Lung (tissue), 11 donors: ENCODE measurements at regions not wholly inside any gene's neighbourhood (a gene's known extent, or its start where the extent isn't known, plus 50 kb on each side); places are given as distances from the start of the nearest gene placed in this dataset.
A peak's percentile ranks its signal among the peaks of the same experiment; 100 is the strongest.

Source experiments
- ATAC-seq: fragments of 200-7000 bp; cut with Tn5 transposase; one replicate; pipeline ENCODE4 v1.9.1; 2020; ENCODE audit warnings: moderate number of reproducible peaks; ENCODE audit not compliant: insufficient read depth, low FRiP score
- DNase-seq, 3 donors: peaks; one replicate each; pipeline ENCODE4 v3.0.0-alpha.2; 2013 to 2017
- H3K27ac ChIP-seq, 2 donors: one replicate each; pipeline ENCODE4 v1.5.1; 2013; ENCODE audit warnings: mild to moderate bottlenecking in 2 of 2, moderate library complexity in 2 of 2, control low read depth in 1 of 2, inconsistent platforms in 1 of 2, low read depth in 1 of 2, low read length in 1 of 2
- H3K27me3 ChIP-seq, 3 donors: one replicate each; pipeline ENCODE4 v1.5.1; 2013; ENCODE audit warnings: low read length in 2 of 3; ENCODE audit not compliant: control insufficient read depth in 3 of 3, insufficient read depth in 3 of 3
- H3K36me3 ChIP-seq, 4 donors: one replicate each; pipeline ENCODE4 v1.5.1; 2013; ENCODE audit warnings: low read length in 4 of 4, mild to moderate bottlenecking in 1 of 4, moderate library complexity in 1 of 4; ENCODE audit not compliant: control insufficient read depth in 4 of 4, insufficient read depth in 4 of 4
- H3K4me1 ChIP-seq, 5 donors: one replicate each; pipeline ENCODE4 v1.5.1; 2013; ENCODE audit warnings: low read length in 5 of 5, mild to moderate bottlenecking in 2 of 5, moderate library complexity in 1 of 5; ENCODE audit not compliant: control insufficient read depth in 5 of 5, insufficient read depth in 5 of 5
- H3K4me3 ChIP-seq: one replicate; pipeline ENCODE4 v1.5.1; 2013; ENCODE audit warnings: mild to moderate bottlenecking, control low read depth, moderate library complexity
- H3K9ac ChIP-seq, 2 donors: one replicate each; pipeline ENCODE4 v1.5.1; 2013; ENCODE audit warnings: low read length in 2 of 2, control low read depth in 1 of 2; ENCODE audit not compliant: insufficient read depth in 1 of 2
- H3K9me3 ChIP-seq, 4 donors: one replicate each; pipeline ENCODE4 v1.5.1; 2013; ENCODE audit warnings: low read length in 3 of 4, mild to moderate bottlenecking in 1 of 4, moderate library complexity in 1 of 4; ENCODE audit not compliant: control insufficient read depth in 4 of 4, insufficient read depth in 3 of 4
- CTCF ChIP-seq: IDR thresholded peaks from 2 replicates; pipeline ENCODE4 v1.5.1; 2012; ENCODE audit warnings: mild to moderate bottlenecking; ENCODE audit errors: control extremely low read depth, extremely low read depth
- WGBS, 2 donors: extraction: QIAGEN DNeasy Blood & Tissue Kit; methylation state at CpG; one replicate each; pipeline ENCODE4 v1.1.7; 2013; 5-methylcytosine and 5-hydroxymethylcytosine counted together
- donor health status: control.
- donor health status: control.
- donor health status: Bipolar disorder and iron deficiency.
- donor health status: healthy.
- donor health status: DM: yes; HTN: yes; CAD: no.

GRCh38 chr3:177437513-177438337 is 240.4 kb upstream of the TBL1XR1 start:
- H3K9ac ChIP-seq = no peak overlapping the region
- no peaks in the 10 kb centered on the region for H3K36me3 ChIP-seq
- ATAC-seq = no peak
- DNase-seq = no peak
- H3K27ac ChIP-seq = no peak overlapping the region
- peaks cover 0 to 43% (median 2%) of the 10 kb centered on the region in 5 donors for H3K4me1 ChIP-seq
- H3K4me3 ChIP-seq = no peak overlapping the region
- H3K27me3 ChIP-seq = no peaks in the 10 kb centered on the region
- no peaks in the 10 kb centered on the region for H3K9me3 ChIP-seq
- 86 to 89% methylated on average over 5 of the region's 5 CpGs for WGBS, 2 donors
- no peak for TF ChIP-seq CTCF

- DNase-seq = no peak
- H3K4me3 ChIP-seq = no peak overlapping the region
- 95 to 97% methylated on average over 7 of the region's 7 CpGs for WGBS, 2 donors
- no peaks in the 10 kb centered on the region for H3K36me3 ChIP-seq
- H3K9me3 ChIP-seq = no peaks in the 10 kb centered on the region
- no peak for ATAC-seq
- H3K27me3 ChIP-seq = no peaks in the 10 kb centered on the region
- H3K27ac ChIP-seq = no peak overlapping the region
- TF ChIP-seq CTCF = no peak
- peaks cover 0 to 52% (median 2%) of the 10 kb centered on the region in 5 donors for H3K4me1 ChIP-seq
- no peak overlapping the region for H3K9ac ChIP-seq
These were observed 241.4 kb upstream of the TBL1XR1 start for GRCh38 chr3:177438596-177439220.

- H3K9me3 ChIP-seq = no peaks in the 10 kb centered on the region
- WGBS, 2 donors = 61 to 77% methylated on average over 3 of the region's 3 CpGs
These were observed 242.5 kb upstream of the TBL1XR1 start for GRCh38 chr3:177439694-177440269.

More at GRCh38 chr3:177439694-177440269, 242.5 kb upstream of the TBL1XR1 start:
- Histone ChIP-seq H3K36me3 (no peaks in the 10 kb centered on the region), H3K27ac (no peak overlapping the region), H3K9ac (no peak overlapping the region), H3K4me3 (no peak overlapping the region), H3K4me1 (peaks cover 0 to 53% (median 2%) of the 10 kb centered on the region in 5 donors), H3K27me3 (no peaks in the 10 kb centered on the region)
- TF ChIP-seq CTCF = no peak
- ATAC-seq (no peak), DNase-seq (peak; percentile 59 to 90 (median 88))
